GM23338 (cell line): ENCODE measurements at regions not wholly inside any gene's neighbourhood (a gene's known extent, or its start where the extent isn't known, plus 50 kb on each side); places are given as distances from the start of the nearest gene placed in this dataset.

Experiments
- EZH2 ChIP-seq: fragments of 200-600 bp; sonication (generic); IDR thresholded peaks from one replicate; pipeline ENCODE4 v1.8.0; 2017; ENCODE audit warnings: antibody characterized with exemption, mild to moderate bottlenecking, low read depth; ENCODE audit not compliant: unreplicated experiment
- POLR2AphosphoS5 ChIP-seq: IDR thresholded peaks from 2 replicates; pipeline ENCODE4 v1.6.1; 2016; ENCODE audit warnings: antibody characterized with exemption, low read depth
- ZNF331 ChIP-seq: fragments of 250-450 bp; sonication (Bioruptor Pico); IDR thresholded peaks from 2 replicates; pipeline ENCODE4 v1.5.0; 2020; ENCODE audit warnings: low read depth, mild to moderate bottlenecking, moderate library complexity
- TF ChIP-seq, protein P1 (sequence below), 2 experiments: fragments of 200-600 bp in 1 of 2; sonication (generic) in 1 of 2; conservative IDR thresholded peaks; 2 replicates each; pipeline versions ENCODE4 v1.5.1 to v1.6.1; 2016 to 2017; ENCODE audit warnings: antibody characterized with exemption in 2 of 2, low read depth in 2 of 2, mild to moderate bottlenecking in 2 of 2, moderate library complexity in 1 of 2

DNA sequence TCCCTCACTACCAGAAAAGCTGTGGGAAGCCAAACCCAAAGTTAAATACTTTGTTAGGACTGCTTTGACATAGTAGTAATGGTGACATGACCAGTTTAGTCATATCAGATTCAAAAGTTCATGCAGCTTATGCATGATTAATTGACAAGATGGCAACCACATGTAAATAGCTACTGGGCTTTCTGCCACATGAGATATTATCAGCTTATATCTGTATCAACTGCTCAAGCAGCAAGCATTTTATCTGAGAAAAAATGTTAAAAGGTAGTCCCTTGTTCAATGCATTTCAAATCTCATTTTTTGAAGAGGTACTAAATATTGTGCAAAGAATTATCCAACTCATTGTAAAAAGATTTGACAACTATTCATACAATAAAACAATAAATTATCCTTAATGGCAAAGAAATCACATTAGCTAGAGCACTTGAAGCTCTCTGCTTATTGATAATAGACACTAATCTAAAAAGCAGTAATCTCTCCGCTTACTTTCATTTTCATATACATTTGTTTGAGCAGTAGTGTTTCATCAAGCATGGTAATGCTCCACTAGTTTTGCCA lies 993.6 kb upstream of the NXPH2 start:
- TF ChIP-seq EZH2: no peak
- no peak for TF ChIP-seq ZNF331
- TF ChIP-seq, protein P1, sequence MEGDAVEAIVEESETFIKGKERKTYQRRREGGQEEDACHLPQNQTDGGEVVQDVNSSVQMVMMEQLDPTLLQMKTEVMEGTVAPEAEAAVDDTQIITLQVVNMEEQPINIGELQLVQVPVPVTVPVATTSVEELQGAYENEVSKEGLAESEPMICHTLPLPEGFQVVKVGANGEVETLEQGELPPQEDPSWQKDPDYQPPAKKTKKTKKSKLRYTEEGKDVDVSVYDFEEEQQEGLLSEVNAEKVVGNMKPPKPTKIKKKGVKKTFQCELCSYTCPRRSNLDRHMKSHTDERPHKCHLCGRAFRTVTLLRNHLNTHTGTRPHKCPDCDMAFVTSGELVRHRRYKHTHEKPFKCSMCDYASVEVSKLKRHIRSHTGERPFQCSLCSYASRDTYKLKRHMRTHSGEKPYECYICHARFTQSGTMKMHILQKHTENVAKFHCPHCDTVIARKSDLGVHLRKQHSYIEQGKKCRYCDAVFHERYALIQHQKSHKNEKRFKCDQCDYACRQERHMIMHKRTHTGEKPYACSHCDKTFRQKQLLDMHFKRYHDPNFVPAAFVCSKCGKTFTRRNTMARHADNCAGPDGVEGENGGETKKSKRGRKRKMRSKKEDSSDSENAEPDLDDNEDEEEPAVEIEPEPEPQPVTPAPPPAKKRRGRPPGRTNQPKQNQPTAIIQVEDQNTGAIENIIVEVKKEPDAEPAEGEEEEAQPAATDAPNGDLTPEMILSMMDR (conservative IDR thresholded peaks at IDR 0.05; ENCODE audit: low read depth in 2 of 2): no peak
- no peak for TF ChIP-seq POLR2AphosphoS5
